ENCODE measurements at regions not wholly inside any gene's neighbourhood (a gene's known extent, or its start where the extent isn't known, plus 50 kb on each side); places are given as distances from the start of the nearest gene placed in this dataset.

DNA sequence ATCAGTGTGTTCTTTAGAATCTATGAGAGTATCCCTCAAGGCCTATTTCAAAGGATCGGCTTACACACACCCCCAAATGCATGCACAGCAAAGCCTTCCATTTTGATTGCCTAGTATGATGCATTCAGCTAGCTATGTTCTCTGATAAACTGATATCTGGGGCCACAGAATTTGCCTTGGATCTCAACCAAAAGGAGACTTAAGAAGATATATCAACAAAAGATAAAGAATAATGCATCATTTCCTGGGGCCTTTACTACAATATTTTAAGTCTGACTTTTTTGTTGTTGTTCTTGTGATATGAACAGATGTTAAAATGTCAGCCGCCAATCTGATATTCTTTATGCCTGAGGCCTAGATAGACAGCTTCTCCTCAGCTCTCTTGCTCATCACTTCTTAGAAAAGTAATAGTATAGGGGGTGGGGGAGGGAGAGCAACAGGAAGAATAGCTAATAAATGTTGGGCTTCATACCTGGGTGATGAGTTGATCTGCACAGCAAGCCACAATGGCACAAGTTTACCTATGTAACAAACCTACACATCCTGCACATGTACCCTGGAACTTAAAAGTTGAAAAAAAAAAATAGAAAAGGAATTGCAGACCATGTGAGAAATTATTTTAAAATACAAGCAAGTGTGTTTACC lies 792.9 kb upstream of the GHITM start:
- in situ Hi-C loops (cut with HindIII; ENCODE audit: low sequenced_read_pairs) = no loop called here

DNA sequence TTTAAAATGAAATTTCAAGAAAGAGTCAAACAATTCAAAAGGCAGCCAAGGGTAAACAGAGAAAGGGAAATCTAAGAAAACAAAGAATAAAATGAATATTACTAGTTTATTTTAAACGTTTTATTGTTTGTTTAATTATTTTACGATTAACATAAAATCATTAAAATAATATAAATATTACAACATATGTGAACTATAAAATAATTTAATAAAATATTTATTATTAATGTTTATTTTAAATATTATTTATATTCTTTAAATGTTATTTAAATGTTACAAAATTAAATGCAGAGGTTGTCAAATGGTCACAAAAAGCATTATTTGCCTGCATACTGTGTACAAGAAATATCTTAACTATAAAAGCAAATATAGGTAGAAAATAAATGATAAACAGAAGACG lies 786.7 kb upstream of the GHITM start:
- in situ Hi-C loops (cut with HindIII; ENCODE audit: low sequenced_read_pairs) = no loop called here

DNA sequence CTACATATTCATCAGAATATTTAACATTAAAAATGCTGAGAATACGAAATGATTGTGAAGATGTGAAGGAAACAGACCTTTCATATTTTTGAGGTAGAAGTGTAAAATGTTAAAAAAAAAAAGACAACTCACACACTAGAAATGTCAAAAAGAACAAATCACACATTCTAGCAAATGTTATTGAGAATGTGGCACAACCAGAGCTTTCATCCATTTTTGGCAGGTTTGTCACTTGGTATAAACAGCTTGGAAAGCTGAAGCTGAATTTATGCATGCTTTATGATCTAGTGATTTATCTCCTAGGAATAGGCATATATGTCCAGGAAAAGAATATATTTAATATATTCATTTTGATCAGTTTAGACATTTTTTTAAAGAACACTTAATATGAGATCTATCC lies 784.9 kb upstream of the GHITM start:
- in situ Hi-C loops (cut with HindIII; ENCODE audit: low sequenced_read_pairs) = no loop called here

DNA sequence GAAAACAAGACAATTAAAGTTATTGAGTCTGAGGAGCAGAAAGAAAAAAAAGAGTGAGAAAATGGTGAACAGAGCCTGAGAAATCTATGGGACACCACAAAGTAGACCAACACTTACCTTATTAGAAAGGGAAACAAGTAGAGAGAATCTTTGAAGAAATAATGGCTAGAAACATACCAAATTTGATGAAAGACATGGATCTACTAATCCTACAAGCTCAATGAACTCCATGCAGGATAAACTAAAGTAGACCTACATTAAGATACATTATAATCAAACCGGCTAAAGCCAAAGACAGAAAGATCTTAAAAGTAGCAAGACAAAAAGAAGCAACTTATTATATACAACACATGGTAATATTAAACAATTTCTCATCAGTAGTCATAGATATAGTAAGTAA lies 782.3 kb upstream of the GHITM start:
- in situ Hi-C loops (cut with HindIII; ENCODE audit: low sequenced_read_pairs) = no loop called here

DNA sequence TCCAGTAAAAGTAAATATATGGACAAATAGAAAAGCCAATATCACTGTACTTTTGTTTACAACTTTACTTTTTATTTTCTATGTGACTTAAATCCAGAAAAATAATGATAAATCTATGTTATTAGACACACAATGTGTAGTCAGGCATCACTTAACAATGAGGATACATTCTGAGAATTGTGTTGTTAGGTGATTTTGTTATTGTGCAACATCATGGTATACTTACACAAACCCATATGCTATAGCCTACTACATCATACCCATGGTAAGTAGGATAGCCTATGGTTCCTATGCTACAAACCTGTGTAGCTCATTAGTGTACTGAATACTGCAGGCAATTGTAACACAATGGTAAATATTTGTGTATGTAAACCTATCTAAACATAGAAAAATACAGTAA lies 781.7 kb upstream of the GHITM start:
- in situ Hi-C loops (cut with HindIII; ENCODE audit: low sequenced_read_pairs) = no loop called here

DNA sequence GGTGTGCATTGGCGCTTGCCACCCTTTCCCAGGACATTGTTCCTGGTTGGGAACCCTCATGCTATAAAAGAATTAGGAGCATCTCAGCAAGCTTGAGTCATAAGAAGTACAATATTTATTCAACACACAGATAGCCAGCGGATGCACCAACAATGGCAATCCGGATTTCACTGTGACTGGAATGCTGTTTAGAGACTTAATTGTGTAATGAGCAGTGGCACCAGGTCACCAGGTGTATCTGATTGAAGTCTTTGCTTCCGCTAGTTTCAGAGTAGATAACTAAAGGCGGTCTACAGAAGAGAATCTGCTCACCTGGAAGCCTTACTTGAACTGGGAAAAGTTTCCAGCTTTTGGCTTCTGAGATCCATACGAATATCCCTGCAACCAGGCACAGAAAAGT lies 772.3 kb upstream of the GHITM start:
- in situ Hi-C loops (cut with HindIII; ENCODE audit: low sequenced_read_pairs) = no loop called here

DNA sequence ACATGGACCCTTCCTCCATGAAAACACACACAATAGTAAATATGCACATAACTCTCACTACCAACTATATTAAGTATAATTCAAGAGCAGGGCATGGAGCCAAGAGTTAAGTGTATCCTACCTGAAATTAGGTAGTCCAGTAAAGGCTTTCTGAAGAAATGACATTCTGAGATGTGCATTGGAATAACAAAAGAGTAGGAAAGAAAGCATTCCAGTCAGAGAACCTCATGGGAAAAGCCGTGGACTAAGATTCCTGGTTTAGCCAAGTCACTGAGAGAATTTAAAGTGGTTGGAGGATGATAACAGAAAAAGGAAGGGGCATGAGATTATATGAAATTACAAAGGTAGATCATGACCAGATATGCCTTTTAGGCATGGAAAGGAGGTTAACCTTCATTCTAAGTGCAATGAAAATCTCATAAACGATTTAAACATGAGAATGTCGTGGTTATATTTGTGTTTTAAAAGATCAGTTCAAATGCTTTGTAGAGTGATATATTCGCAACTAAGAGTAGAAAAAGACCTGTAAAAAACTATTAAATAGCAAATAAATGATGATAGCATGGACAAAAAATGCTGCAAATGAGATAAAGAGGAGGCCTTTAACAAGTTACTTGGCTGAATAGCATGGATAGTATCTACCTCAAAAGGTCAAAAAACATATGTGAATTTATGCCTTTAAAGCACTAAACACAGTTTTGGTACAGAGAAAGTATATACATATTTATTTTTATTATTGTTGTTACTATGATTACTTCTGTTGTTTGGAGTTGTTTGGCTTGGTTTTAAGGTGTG lies 767.4 kb upstream of the GHITM start:
- in situ Hi-C loops (cut with HindIII; ENCODE audit: low sequenced_read_pairs) = no loop called here

DNA sequence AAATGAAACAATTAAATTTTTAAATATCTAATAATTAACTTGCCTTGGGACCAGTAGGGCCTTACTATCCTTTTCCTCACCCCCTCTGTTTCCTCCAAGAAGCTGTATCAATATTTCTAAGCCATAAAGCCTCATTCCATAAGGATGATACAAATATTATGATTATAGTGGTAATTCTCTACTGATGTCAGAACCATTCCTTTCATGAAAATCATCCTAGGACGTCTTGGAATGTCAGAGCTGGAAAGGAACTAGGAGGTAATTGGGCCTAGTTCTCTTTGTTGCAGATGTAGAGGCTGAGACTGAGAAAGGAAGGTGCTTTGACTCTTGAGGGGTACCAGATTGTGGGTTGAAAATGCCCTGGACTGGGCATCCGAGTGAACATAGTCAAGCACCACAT lies 766.7 kb upstream of the GHITM start:
- in situ Hi-C loops (cut with HindIII; ENCODE audit: low sequenced_read_pairs) = no loop called here

DNA sequence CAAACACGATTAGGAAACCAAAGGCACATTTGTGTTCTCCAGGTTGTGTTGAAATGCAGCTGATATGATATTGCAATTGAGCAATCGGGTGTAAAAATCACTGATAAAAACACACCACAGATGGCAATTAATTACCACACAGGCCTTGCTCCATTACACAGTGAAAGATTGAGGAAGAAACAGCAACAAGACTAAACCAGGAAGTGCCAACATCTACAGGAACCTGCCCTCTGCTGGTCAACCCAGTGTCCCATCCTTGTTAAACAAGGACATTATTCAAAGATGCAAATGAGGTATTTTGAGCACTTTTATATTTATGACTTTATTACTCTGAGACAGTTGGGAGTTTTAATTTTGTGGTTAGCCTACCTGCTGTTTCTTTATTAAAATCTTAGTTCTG lies 765.6 kb upstream of the GHITM start:
- in situ Hi-C loops (cut with HindIII; ENCODE audit: low sequenced_read_pairs) = no loop called here

DNA sequence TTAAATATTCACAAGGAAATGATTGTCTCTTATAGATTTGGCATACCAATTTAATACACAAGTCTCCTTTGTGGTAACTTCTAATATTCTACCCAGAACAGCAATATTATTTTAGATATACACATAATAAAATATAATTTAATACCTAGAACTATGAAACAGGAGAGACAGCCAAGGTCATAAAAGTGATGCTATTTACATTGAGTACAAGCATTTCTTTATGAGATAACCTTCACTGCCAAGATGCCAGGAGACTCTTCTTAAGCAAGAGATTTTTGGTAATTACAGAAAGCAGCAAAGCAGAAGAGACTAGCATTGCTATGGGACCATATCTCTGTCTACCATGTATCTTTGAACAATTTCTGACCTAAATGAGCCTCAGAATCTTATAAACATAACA lies 764.6 kb upstream of the GHITM start:
- in situ Hi-C loops (cut with HindIII; ENCODE audit: low sequenced_read_pairs) = no loop called here

DNA sequence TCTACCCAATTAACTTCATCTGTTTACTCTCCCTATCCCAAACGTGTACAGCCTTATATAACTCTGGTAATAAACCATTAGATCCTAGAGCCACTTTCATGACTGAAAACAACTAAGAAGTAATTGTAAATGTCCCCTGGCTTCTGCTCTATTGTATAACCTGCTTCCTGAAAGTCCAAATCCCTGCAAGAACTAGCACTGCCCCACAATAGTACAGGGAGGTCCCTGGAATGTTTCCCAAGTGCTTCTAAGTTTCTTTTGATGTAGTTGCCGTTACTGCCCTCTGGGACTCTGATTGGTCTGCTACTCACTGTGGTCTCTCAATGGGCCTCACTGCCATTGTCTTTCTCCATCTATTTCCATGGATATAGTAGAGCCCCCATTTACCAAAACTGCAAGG lies 764.0 kb upstream of the GHITM start:
- in situ Hi-C loops (cut with HindIII; ENCODE audit: low sequenced_read_pairs) = no loop called here

DNA sequence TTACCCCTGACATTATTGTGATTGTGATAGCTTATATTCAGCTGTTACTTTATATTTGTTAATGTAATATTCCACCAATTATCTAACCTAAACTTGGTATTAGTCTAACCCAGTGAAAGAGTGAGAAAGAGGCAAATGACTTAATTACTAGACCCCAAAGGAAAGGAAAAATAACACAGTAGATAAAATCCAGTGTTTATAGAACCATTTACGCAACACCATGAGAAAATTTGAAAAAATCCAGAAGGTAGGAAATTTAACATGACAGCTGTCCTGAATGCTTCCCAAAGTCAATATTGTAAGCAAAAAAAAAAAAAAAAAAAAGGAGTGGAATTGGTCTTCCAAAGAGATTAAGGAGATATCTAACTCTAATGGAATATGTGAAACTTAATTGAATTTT lies 741.5 kb upstream of the GHITM start:
- in situ Hi-C loops (cut with HindIII; ENCODE audit: low sequenced_read_pairs) = no loop called here

DNA sequence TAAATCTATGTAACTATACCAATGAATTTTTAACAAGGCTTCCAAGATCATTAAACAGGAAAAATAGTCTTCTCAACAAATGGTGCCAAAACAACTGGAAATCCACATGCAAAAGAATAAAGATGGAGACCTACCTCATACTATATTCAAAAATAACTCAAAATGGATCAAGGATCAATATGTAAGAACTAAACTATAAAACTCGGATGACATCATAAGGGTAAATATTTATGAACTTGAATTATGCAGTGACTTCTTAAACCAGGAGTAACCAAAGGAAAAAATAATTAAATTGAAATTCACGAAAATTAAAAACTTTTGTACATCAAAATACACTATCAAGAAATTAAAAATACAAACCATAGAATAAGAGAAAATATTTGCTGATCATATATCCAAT lies 728.7 kb upstream of the GHITM start:
- in situ Hi-C loops (cut with HindIII; ENCODE audit: low sequenced_read_pairs) = no loop called here

DNA sequence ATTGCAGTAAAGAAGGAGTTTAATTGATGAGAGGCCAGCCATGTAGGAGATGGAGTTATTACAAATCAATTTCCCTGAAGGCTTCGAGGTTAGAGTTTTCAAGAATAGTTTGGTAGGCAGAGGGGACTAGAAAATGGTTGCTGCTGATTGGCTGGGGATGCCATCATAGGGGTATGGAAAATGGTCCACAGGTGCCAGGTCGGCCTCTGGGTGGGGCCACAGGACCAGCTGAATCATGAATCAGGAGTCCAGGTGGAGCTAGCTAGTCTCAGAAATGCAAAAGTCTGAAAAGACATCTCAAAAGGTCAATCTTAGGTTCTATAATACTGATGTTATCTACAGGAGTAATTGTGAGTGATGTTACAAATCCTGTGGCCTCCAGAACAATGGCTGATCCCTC lies 714.0 kb upstream of the GHITM start:
- in situ Hi-C loops (cut with HindIII; ENCODE audit: low sequenced_read_pairs) = no loop called here

DNA sequence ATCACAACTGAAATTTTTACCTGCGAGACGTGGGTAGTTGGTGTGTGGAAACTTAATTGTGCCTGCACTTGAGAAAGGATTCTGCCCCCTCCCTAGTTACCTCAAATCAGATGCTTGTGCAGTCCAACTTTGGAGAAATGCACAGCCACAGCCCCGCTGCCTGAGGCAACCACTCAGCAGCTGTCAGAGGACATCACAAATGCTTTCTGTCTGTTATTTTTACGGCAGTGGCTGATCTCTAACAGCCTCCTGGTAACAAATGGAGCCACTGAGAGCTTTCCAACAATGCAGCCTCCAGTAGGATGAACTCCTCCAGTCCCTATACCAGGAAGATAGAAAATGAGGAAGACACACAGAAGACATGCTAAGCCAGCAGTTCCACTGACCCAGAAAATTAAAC lies 712.2 kb upstream of the GHITM start:
- in situ Hi-C loops (cut with HindIII; ENCODE audit: low sequenced_read_pairs) = no loop called here

DNA sequence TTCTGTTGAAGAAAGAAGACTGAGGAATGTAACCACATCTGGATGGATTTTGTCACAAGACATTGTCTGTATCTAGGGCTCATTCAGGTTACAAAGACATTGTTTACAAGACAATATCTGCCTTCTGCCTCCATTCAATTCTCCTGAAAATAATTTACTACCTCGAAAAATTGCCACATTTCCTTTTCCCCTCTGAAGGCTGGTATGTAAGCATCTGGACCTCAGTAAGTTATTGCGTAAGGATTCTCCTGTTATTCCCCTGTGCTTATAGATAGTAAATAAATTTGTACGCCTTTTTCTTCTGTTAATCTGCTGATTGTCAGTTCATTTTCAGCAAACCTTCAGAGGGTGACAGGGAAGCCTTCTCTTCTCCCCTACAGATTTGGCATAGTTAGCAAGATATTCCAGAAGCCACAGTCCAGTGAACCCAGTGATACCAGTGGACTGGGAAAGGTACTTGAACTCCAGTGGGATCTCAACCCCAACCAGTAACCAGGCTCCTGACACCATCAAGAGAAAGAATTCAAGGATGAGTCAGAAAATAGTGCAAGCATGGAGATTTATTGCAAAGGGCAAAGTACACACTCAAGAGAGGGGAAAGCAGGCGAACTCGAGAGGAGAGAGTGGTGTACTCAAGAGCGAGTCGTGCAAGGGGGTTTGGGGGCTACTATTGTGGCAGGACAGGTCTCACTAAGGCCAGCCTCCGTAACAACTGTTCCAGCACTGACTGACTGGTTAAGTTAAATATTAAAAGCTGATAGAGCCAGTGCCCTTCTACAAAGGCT lies 706.9 kb upstream of the GHITM start:
- in situ Hi-C loops (cut with HindIII; ENCODE audit: low sequenced_read_pairs) = no loop called here

DNA sequence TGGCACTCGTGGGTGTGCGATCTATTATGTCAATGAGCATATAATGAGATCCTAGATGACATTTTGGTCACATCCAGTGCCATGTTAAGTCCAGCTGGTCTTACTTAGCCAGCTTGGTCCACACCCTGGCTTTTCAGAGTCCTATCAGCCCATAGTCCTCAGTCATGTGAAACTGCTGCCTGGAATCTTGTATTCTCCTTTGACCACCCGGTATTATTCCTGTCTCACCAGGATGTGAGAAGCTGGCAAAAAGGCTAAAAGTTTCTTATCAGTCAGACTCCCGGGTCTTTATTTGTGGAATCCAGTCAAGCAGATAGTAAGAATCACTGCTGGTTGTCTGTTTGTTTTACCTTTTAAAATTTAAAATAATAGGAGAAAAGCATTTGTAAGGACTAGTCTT lies 705.6 kb upstream of the GHITM start:
- in situ Hi-C loops (cut with HindIII; ENCODE audit: low sequenced_read_pairs) = no loop called here

DNA sequence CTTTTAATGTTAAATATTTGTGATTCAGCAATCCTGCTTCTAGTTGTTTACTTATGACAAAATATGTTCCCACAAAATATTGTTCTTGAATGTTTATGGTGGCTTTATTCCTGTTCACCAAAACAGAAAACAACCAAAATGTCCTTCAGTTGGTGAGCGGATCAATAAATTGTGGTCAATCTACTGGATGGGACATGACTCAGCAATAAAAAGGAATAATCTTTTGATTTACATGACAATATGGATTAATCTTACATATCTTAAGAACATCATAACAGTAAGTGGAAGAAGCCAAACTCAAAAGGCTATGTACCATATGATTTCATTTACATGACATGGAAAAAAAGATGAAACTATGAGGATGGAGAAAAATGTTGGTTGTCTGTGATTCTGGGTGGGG lies 691.3 kb upstream of the GHITM start:
- in situ Hi-C loops (cut with HindIII; ENCODE audit: low sequenced_read_pairs) = no loop called here

DNA sequence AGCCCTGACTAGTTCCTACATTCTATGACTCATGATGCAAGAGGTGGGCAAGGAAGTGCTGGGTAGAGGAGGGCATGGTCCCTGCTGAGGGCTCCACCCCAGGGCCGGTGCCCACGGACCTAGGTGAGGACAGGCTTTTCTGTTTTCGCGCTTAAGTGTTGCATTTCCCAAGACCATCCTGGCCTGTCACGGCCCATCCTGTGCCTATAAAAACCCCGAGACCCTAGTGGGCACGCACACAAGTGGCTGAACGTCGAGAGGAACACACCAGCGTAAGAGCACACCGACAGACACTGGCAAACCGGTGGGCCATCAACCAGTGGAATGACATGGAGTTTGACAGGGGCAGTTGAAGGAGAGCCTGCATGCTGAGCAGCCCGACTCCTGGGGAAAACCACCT lies 680.7 kb upstream of the GHITM start:
- in situ Hi-C loops (cut with HindIII; ENCODE audit: low sequenced_read_pairs) = no loop called here

DNA sequence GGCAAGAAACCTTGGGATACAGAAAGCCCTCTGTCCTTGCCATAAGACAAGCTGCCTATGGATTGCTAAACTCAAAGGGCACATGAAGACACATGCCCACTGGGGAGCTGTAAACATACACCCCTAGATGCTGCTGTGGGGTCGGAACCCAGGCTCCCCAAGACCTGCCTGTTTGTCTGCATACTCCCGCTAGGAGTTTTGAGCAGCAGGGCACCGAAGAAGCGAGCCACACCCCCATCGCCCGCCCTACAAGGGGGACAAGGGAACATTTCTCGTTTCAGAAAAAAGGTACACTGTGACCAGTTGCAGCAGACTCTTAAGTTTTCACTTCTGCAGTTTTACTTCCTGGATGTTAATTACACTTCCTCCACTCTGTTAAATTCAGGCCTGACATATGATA lies 680.2 kb upstream of the GHITM start:
- in situ Hi-C loops (cut with HindIII; ENCODE audit: low sequenced_read_pairs) = no loop called here

DNA sequence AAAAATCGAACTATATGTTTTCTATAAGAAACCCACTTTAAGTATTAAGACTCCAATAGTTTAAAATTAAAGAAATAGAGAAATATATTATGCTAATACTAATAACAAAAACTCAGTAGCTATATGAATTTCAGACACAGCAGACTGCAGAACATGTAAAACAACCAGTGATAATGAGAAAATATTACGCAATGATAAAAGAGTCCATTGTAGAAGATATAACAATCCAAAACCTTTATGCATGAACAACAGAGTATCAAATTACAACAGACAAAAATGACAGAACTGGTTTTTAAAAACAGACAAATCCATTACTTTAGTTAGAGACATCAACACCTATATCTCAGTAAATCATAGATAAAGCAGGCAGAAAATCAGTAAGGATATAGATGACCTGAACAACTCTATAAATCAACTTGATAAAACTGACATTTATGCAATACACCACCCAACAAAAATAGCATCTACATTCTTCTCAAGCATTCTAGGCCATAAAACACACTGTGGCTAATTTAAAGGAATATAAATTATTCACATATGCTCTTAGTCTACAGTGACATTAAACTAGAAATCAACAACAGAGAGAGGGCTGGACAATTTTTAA lies 669.5 kb upstream of the GHITM start:
- in situ Hi-C loops (cut with HindIII; ENCODE audit: low sequenced_read_pairs) = no loop called here

DNA sequence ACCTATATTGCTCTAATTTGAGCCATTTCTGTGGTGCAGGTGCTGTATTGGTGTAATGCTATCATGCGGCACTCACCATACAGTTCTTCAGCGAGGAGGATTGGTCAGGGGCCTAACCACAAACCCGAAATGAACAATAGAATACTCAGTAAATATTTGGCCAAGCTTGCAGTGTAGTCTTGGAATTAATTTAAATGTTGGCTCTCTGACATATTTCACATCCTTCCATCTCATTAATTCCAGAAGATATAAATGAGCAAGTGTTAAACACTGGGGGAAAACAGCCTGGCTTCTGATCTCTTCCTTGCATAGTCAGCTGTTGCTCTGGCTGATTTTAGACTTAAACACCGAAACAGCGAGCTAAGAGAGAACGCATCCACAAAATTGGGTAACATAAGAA lies 663.1 kb upstream of the GHITM start:
- in situ Hi-C loops (cut with HindIII; ENCODE audit: low sequenced_read_pairs) = no loop called here
